ENCODE measurements at regions not wholly inside any gene's neighbourhood (a gene's known extent, or its start where the extent isn't known, plus 50 kb on each side); places are given as distances from the start of the nearest gene placed in this dataset.

- TF ChIP-seq CTCF (IDR thresholded peaks at IDR 0.05) (no peak), POLR2A (IDR thresholded peaks at IDR 0.05) (no peak)
Measured at GRCh38 chr10:84895541-84895940, 567.2 kb downstream of the CCSER2 start.
